ENCODE measurements at regions not wholly inside any gene's neighbourhood (a gene's known extent, or its start where the extent isn't known, plus 50 kb on each side); places are given as distances from the start of the nearest gene placed in this dataset.
"Not testable (repeated sequence)": the region's sequence is repeated elsewhere in the genome, so short reads cannot be mapped to it uniquely, and the experiment has no call there.

DNA sequence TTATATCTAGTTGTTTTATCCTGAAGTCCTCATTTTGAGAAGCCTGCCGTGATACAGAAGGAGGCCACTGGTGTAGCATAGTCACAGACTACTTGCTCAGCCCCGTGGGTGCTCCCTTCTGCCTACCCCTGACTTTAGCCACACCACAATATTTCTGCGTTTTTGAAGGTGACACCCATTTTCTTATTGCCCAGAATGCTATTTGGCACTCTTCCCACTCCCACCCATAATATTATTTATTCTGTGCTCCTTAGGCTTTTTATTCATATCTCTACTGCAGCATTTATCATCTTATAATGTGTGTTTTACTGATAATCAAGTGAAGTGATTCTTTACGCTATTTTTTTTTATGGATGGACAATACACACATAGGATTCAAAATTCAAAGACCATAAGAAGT is 107.3 kb downstream of the OR2B2 start:
- DNase-seq, result no peak

DNA sequence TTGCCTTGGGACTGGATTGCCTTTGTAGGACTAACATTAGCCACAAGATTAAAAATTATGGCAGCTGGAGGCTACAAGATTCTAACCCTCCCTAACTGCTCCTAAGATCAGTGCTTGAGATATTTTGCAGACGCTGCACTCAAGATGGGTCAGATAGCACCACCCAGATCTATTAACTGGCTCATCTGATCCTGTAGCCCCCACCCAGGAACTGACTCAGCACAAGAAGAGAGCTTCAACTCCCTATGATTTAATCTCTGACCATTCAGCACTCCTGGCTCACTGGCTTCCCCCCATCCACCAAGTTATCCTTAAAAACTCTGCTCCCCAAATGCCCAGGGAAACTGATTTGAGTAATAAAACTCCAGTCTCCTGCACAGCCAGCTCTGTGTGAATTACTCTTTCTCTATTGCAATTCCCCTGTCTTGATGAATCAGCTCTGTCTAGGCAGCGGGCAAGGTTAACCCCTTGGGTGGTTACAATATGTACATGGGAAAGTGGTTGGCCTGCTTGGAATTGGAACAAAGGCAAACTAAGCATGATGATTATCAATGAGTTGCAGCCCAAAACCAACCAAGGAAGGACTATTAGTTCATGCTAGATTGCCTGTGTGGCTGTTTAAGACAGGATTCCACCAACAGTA is 111.3 kb downstream of the OR2B2 start:
- DNase-seq, result no peak

DNA sequence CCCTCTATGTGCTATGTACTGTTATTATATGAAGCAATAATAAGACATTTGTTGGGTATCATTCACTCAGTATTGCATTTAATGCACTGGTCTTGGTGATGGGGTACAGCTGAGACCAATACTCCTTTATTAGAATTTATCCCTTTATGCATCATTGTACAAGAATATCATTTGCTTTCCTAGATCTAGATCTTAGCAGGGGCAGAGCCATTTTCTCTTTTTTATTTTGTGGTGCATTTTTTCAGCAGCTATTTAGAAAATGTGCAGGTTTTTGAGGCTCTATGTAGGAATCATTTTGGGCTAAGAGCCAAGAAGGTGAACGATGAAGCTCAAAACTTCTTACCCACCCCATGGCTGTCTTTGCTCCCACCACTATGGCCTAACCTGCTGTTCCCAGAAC is 114.2 kb downstream of the OR2B2 start:
- DNase-seq, result no peak

DNA sequence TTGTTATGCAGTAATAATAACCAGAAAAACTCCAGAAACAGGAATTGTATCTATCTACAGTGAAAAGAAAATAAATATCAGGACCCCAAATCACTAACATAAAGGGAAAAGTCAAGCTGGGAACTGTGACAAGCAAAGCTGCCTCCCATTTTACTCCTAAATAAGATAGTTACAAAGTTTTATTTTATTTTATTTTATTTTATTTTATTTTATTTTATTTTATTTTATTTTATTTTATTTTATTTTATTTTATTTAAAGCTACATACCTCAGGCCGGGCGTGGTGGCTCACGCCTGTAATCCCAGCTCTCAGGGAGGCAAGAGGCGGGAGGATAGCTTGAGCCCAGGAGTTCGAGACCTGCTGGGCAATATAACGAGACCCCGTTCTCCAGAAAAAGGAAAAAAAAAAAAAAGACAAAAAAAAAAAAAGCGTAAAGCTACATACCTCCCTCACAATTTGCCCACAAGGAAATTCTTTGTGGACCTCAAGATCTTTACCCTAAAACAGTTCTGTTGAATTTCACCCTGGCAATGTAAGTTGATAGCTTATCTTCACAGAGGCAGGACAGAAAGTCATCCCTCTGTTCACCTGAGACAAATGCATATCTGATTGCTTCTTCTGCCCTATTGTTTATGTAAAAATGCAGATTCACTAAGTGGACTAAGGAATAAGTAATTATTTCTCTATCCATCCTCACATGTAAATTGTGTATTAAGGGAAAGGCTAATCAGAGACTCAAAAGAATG is 115.3 kb downstream of the OR2B2 start:
- DNase-seq, result not testable (repeated sequence)

DNA sequence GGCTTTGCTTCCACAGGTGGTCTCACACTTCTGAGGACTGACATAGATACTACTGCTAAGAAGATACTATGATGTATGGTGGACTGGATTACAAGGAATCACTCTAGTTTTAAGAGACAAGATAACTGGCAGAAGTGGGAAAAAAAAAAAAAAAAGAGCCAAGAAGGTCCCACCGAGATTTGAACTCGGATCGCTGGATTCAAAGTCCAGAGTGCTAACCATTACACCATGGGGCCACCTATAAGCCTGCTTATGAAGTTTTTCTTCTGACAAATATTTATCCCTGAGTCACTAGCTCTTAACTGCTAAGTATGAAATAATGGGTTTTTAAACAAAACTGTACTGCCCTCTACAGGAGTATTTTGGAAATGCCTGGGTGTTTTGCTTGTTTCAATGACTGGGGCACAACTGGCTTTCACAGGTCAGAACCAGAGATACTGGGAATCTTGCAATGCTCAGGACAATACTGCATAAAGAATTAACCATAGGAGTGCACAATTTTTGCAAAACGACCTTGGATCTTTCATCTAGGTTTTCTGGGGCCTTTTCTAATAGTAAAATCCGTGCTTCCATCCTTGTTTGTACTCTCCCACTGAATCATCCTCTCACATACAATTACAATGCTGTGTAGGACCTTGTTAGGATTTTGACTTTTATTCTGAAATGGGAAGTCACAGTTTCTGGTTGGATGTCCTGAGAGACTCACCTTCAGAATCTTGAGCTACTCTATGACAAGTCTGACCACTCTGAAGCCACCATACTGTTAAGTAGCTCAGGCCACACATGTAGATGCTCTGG is 116.3 kb downstream of the OR2B2 start:
- peak; percentile 88 for DNase-seq

DNA sequence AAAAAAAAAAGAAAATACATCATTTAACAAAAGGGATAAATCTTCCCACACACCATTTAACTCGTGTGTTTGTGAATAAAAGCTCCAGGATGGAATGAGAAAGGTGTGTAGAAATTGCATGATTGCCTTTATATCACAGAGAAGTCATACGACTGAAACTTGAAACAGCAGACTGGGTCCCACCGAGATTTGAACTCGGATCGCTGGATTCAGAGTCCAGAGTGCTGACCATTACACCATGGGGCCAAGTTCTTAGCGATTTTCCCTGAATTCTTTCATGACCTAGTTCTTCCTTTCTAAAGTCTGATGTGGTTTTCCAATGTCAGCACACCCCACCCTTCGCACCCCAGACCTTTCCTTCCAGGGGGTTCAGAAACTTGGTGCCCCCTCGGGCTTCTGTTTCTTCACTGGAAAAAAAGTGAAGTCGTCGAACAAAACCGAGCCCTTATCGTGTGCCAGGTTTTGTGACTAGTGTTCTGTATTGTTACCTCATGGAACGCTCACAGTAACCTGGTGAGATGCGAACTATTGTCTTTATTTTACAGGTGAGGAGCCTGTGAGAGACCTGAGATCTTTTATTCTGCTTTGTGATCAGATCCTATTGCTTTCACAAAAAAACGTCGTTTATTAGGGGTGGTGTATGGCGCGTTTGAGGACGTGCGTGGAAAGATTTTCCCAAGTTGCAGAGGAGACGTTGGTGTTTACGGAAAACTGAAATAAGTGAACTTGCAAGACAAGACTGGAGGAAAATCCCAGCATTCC is 120.8 kb downstream of the OR2B2 start:
- peak; percentile 80 for DNase-seq

DNA sequence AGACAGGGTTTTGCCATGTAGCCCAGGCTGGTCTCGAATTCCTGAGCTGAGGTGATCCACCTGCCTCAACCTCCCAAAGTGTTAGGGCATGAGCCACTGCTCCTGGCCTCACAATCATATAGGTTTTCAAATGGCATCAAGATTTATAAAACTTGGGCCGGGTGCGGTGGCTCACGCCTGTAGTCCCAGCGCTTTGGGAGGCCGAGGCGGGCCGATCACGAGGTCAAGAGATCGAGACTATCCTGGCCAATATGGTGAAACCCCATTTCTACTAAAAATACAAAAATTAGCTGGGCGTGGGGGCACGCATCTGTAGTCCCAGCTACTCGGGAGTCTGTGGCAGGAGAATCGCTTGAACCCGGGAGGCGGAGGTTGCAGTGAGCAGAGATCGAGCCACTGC is 123.8 kb downstream of the OR2B2 start:
- not testable (repeated sequence) for DNase-seq

DNA sequence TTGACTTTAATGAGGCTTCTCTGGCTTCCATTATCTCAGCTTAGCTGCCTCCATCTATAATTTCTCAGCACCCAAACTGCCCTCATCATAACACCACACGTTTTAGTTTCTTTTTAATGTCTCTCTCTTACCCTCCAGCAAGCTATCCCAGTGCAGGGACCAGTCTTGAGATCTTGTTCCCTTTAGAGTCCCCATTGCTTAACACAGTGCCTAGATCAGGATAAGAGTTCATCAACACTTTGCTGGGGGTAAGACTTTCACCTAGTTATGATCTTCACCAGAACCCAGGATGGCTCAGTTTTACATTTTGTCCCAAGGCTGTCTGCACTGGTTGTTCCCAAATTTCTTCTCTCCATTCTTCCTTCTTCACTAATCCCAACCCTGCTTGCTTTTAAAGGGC is 126.1 kb downstream of the OR2B2 start:
- no peak for DNase-seq

DNA sequence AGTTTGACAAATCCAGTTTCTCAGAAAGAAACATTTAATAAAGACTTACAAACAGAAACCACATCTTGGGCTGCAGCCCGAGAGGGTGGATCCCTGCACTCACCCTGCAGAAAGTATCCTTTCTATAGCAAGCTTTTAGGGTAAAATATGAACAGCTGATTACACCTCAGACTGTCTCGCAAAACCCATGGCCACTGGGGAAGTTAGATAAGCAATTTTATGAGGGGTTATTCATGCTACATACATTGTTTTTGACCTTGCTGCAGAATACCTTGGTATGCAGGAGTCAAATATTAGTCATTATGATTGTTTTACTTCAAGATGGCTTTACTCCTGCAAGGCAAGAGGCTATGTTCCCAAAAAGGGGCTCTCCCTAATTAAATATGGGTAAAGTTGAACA is 126.9 kb downstream of the OR2B2 start:
- no peak for DNase-seq

DNA sequence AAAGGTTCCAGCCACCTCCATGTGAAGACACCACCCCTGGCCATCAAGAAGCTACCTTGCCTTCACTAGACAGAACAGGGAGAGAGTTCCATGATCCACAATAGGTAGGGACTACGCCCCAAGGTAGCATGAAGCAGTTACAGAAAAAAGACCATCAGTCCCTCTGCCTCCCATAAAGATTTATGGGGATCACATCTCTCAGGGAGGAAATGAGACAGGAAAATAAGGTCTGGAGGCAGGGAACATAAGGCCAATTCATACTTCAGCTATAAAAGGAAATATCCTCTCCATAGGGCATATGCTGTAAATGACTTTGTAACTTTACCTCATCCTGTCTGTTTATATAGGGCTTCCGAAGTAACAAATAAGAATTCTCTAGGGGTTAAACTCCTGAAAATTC is 129.4 kb downstream of the OR2B2 start:
- no peak for DNase-seq

DNA sequence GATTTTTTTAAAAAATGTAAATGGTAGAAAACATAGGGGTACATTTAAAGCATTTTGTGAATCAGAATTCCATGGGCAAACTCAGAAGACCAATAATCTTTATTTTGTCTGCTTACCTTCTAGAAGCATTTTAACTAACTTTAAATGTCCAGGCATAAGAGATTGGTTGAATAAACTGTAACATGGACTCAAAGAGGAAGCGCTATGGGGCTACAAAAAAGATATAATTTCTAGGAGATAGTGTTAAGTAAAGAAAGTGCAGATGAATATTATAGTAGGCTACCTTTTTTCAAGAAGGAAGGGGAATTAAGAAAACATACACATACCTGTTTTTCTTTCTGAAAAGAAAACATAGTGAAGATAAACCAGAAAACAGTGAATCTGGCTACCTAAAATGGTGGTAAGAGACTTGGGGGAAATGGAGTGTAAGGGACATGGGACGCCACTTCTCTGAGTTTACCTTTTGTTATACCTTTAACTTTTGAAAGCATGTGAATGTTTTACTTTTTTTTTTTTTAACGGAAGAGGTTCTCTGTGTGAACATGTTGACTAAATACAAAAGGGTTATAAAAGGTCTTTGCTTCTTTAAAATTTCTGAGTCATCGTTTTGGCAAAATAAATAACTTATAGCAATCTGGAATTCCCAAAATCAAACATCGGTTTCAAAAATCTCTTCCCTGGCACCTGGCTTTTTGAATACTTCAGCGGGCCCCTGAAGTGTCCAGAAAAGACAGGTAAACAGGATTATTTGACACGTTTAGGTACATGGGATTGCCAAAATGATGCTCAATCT is 133.4 kb downstream of the OR2B2 start:
- no peak for DNase-seq

DNA sequence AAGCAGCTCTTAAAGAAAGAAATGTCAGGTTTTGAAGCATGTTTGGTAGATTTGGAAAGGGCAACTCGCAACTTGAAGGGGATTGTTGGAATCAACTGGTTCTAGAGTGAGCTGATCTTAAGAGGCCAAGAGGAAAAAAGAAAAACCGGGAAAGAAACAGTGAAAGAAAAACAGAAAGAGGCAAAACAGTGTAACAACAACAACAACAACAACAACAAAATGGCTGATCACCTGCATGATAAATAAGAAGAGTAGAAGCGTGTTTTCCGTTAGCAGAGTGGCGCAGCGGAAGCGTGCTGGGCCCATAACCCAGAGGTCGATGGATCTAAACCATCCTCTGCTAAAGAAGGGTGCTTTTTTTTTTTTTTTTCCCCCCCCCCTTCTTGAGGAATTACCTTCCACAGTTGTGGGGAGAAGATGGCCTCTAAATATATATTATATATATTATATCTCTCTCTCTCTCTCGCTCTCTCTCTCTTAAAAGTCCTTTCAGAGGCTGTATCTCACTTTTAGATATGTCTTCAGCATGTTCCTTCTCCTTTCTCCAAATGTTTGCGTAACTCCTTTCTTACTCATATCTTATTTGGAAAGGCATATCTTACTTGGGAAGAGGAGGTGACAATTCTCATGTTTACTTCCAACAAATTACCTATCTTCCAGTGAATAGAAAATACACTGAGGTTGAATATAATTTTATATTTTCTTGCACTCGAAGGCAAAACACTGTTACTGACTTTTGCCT is 134.4 kb downstream of the OR2B2 start:
- DNase-seq, result no peak

DNA sequence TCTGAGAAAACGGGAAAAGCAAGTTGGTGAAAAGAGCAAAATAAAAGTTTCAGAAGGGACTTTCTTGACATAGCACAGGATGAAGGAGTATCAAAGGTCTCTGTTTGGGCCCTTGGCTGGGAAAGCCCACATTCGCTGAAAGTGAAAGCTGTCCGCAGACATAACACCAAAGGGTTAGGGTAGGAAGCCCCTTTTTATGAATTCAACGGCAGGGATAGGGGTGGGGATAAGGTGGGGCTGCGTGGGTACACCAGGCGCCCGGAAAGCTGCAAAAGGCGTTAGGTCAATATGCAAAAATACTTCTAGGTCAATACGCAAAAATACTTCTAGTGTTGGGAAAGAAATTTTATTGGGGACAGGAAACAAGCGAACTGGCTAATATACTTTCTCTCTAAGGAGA is 135.1 kb downstream of the OR2B2 start:
- DNase-seq, result no peak

DNA sequence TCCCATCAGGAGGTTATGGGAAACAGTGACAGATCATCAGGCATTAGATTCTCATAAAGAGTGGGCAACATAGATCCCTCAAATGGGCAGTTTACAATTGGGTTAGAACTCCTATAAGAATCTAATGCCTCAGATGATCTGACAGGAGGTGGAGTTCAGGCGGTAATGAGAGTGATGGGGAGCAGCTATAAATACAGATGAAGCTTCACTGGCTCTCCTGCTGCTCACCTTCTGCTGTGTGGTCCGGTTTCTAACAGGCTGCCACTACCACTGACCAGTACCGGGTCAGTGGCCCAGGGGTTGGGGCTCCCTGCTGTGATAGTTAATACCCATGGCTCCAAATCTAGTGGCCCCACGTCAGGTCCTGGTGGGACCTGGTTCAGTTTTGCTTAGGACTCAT is 135.7 kb downstream of the OR2B2 start:
- DNase-seq, result no peak

DNA sequence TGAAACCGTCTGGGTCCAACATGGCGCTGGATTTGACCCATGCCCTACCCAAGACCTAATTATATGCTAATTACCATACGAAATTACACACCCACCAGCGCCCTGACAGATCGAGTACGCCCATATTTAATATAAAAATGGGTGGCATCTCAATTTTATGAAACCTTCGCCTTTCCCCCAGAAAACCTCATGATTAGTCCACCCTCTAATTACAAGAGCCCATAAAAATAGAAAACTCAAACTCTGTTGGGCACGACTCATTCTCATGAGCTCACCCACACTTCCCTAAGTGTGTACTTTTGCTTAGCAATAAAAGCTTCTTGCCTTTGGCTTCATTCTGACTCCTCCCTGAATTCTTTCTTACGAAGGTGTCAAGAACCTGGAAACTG is 136.4 kb downstream of the OR2B2 start:
- DNase-seq, result no peak

DNA sequence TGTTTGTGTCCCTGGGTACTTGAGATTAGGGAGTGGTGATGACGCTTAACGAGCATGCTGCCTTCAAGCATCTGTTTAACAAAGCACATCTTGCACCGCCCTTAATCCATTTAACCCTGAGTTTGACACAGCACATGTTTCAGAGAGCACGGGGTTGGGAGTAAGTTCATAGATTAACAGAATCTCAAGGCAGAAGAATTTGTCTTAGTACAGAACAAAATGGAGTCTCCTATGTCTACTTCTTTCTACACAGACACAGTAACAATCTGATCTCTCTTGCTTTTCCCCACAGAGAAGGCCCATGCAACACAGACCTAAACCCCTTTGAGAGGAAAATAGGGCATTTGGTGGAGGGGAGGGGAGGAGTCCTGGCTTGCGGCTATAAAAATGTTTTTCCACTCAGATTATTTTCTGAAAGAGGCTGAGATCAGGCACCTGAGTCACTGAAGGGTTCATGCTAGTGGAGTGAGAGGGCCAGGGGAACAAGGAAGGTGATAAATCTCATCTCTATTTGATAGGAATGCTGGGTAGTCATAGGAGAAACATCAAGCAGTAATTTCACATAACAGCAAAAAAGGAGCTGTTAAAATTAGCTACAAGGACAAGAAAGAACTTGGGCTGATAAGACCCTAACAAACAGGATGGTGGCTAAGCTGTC is 136.9 kb downstream of the OR2B2 start:
- DNase-seq, result not testable (repeated sequence)

DNA sequence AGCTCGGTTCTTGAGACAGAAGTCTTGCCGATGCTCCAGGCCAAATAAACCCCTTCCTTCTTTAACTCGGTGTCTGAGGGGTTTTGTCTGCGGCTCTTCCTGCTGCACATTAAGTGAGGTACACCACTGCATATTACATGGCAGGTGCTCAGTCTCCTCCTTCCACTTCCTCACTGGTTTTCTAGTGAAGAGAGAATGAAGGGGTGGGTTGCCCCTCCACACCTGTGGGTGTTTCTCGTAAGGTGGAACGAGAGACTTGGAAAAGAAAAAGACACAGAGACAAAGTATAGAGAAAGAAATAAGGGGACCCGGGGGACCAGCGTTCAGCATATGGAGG is 138.0 kb downstream of the OR2B2 start:
- DNase-seq, result not testable (repeated sequence)

DNA sequence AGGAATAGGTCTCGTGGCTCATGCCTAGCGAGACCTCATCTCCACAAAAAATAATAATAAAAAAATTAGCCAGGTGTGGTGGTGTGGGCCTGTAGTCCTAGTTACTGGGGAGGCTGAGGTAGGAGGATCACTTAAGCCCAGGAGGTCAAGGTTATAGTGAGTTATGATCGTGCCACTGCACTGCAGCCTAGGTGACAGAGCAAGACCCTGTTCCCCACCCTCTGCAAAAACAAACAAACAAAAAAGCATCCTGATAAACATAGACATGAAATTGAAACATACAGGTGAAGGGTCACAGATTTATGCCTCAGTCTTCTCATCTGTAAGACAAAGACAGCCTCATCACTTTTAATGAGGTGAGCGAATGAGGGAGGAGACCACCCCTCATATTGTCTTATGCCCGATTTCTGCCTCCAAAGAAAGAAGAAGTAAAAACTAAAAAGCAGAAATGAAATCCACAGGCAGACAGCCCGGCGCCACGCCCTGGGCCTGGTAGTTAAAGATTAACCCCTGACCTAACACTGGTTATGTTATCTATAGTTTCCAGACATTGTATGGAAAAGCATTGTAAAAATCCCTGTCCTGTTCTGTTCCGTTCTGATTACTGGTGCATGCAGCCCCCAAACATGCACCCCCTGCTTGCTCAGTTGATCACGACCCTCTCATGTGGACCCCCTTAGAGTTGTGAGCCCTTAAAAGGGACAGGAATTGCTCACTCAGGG is 138.5 kb downstream of the OR2B2 start:
- not testable (repeated sequence) for DNase-seq

DNA sequence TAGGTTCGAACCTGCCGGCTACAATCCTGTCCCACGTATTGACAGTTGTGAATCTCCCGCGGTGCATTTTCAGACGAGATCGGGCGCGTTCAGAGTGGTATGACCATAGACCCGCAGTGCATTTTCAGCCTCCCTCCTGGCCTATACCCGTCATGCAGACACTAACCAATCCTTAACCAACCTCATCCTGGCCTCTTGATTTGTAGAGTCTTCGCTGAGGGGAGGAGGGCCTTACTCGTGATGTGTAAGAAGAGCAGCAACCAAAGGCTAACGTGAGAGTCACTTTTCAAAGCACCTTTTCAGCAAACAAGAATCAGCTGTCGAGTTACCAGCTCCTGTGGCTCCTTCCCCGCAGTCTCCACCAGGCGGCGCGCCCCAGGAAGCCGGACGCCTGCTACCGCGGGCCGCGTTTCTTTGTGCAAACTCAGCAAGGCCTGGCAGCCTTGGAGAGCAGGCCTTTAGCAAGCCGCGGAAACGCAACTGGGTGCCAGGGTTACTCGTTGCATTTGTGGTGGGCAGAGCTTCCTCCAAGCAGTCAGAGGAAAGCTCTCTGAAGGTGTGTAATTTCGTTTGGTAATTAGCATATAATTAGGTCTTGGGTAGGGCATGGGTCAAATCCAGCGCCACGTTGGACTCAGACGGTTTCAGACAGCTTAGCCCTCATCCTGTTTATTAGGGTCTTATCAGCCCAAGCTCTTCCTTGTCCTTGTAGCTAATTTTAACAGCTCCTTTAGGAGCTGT is 139.8 kb downstream of the OR2B2 start:
- peak; percentile 84 for DNase-seq

DNA sequence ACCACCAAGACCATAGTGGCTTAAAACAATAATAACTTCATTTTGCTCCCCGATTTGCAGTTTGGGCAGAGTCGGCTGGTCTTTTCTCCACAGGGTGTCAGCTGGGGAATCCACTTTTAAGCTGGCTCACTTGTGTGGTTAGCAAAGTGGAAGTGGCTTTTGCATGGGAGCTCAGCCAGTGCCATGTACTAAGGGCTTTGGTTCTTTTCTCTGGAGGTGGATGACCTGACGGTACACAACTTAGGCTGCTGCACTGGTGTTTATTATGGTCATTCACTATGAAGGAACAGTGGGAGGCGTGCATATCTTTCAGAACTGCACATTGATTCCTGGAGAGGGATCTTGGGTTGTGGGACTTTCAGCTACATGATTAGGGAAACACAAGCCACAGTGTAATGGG is 141.0 kb downstream of the OR2B2 start:
- no peak for DNase-seq
